GM19372 (cell line): ENCODE measurements at regions not wholly inside any gene's neighbourhood (a gene's known extent, or its start where the extent isn't known, plus 50 kb on each side); places are given as distances from the start of the nearest gene placed in this dataset.

Experiments
- ATAC-seq: cut with Tn5 transposase; IDR thresholded peaks from one replicate; pipeline ENCODE4 v1.9.1; 2021; ENCODE audit warnings: mild to moderate bottlenecking, low read depth, moderate library complexity; ENCODE audit not compliant: unreplicated experiment

GRCh38 chr11:128407962-128408361 is 179.4 kb downstream of the ETS1 start:
- no peak for ATAC-seq

- no peak for ATAC-seq
Observed at GRCh38 chr11:128405714-128406662, 181.4 kb downstream of the ETS1 start.

DNA sequence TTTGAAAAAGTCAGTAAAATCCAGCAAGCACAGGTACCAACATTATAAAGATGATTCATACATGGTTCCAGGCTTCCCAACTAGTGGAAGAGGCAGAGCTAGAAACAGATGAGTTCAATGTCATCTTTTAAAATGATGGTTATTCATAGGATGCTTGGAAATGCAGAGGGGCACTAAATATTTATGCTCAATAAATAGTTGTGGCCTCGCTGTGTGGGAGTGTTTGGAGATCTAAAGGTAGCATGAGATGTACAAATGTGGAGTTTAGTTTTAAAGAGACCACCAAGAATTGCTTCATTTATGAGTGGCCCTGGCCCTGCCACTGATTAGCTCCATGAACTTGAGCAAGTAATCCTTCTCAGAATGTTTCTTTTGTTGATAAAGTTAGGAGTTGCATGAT is 182.2 kb downstream of the ETS1 start:
- ATAC-seq: no peak

- ATAC-seq: no peak
Observed at GRCh38 chr11:128404437-128404836, 182.9 kb downstream of the ETS1 start.

DNA sequence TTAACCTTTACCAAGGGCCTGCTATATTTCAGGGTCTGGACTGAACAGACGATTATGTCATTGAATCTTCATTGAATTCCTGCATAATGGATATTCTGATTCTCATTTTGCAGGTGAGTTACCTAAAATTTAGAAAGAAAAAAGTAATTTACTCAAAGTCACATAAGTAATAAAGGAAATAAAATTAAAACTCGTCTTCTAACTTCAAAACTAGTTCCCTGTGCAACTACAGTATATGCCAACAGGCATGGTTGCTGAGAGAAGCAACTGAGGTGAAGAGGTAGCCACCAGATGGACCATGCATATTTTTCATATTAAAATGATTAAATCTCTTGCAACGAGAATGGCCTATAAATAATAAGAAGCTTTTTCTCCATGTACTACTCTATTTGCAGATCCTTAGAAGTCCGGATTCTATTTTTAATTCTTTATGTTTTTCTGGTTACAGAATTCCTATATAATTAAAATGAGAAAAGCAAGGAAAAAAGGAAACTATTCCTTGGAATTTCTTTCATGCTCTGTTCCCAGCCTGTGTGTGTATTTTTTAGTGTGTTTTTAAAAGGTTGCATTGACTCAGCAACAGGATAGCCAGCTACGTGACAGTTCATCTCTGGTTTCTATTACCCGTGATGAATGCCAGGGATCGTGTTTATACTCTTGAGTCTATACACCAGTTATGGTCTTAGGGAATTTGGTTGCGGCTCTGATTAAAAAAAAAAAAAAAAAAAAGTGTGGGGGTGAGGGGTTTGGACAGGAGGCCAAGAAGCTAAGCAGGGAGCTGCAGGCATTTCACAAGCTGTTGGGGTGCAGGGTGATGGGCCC is 186.8 kb downstream of the ETS1 start:
- no peak for ATAC-seq

- ATAC-seq: peak; percentile 48
Observed at GRCh38 chr11:128399251-128400121, 187.9 kb downstream of the ETS1 start.

DNA sequence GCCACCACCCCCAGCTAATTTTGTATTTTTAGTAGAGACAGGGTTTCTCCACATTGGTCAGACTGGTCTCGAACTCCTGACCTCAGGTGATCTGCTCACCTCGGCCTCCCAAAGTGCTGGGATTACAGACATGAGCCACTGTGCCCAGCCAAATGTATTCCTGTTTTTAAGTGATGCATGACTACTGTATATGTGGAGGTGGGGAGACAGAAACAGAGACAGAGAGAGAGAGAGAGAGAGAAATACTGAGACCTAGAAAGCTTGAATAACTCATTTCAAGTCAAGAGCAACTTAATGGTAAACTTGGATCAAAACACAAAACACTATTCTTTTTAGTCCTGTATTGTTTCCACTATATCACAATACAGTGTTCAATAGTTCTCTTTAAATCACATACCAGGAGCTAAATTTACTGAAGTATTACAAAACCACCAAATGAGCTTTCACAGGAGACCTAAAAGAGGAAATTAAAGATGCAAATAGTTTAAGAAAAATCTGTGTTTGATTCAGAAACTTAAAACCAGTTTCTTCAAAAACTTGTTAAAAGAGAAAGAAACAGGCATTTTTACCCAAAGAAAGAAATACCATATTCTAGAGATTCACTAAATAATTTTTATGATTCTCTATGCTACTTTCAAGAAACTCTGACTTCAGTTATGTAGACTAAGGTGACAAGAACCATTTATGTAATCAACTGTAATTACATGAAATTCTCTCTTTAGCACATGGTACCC is 188.7 kb downstream of the ETS1 start:
- peak; percentile 49 for ATAC-seq

- no peak for ATAC-seq
Observed at GRCh38 chr11:128397362-128397761, 190.0 kb downstream of the ETS1 start.

DNA sequence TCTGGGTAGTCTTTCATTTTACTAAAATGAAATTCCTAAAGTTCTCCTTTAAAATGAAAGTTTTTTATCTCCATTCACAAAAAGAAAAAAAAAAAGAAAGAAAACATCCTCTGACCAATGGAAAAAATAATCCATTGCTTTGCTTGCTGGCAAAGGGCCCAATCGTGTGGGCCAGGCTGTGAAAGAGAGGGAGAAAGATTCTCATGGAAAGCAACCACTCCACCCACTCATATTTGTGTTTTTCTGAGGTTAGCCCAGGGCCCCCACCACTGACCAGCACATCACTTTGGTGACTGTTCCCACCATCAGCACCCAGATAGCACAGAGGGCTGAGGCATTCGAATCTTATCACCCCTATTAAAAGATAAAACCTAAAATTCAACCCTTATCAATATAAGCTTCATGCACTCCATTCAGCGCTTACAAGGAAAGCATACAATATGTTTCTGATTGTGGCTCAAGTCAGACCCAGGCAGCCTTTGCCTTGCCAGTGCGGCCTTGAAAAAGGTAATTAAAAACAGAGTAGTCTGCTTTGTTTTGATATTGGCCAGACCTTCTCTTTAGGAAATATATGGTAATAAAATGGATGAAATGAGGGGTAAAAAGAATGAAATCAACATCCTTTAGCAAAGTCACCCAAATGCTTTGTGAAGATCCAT is 192.8 kb downstream of the ETS1 start:
- ATAC-seq: no peak

DNA sequence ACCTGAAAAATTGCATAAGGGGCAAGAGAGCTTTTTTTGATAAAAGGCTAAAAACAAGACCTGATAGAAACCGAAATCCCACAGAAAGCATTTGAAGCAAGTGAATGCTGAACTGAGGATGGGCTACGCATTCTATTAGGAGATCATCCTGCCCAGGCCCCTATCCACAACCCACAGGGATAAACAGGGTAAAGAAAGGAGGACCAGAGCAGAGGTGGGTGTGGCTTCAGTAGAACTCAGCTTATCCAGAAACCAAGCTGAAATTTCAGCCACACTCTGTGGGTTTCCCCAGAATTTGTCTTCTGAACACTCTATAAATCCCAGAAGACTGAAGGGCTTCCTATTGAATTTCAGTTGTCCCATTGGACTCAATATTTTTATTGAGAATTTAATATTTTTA is 195.1 kb downstream of the ETS1 start:
- no peak for ATAC-seq

DNA sequence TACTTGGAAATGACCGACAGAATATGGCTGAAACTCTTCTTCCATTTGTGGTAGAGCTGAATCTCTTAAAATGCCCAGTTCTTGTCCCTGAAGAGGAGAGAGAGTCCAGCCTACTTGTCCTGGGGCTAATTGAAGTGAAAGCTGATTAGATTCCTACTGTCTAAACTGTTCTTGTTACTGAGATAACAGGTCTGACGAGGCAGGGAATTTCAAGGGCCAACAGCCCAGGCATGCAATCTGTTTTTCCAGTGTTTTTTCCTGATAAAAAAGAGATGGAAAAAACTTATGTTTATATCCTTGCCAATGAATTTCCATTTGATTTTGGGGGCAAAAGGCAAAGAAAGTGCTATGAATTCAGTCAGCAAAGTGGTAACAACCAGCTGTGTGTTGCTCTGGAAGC is 195.5 kb downstream of the ETS1 start:
- ATAC-seq: no peak

GRCh38 chr11:128390246-128390645 is 197.1 kb downstream of the ETS1 start:
- ATAC-seq: no peak

- ATAC-seq: no peak
Observed at GRCh38 chr11:128389461-128389976, 197.8 kb downstream of the ETS1 start.

GRCh38 chr11:128388206-128388815 is 199.0 kb downstream of the ETS1 start:
- ATAC-seq: no peak

GRCh38 chr11:128379587-128380580 is 207.5 kb downstream of the ETS1 start:
- no peak for ATAC-seq

GRCh38 chr11:128375961-128376360 is 211.4 kb downstream of the ETS1 start:
- ATAC-seq: no peak

GRCh38 chr11:128374026-128374425 is 213.3 kb downstream of the ETS1 start:
- ATAC-seq: no peak

DNA sequence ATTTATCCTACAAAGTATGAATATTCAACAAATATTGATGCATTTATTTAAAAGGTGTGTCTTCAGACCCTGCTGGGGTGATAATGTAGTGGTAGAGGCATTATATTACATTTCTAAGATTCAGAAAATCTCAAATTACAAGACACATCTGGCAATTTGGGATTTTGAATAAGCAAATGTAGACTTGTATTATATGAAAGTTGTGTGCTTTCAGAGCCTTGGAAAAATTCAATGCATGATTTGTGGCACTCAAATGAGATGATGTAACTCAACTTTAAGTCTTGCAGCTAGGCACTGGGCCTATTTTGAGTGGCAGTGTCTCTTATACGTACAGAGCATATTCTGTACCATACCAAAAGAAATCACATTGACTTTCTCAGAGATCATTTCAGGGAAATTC is 214.4 kb downstream of the ETS1 start:
- ATAC-seq: no peak
